HCT116 (cell line): ENCODE measurements at regions not wholly inside any gene's neighbourhood (a gene's known extent, or its start where the extent isn't known, plus 50 kb on each side); places are given as distances from the start of the nearest gene placed in this dataset.

ENCODE experiments used
- ATF3 ChIP-seq: IDR thresholded peaks from 2 replicates; pipeline ENCODE4 v1.6.1; 2012
- CTCF ChIP-seq, 3 experiments: fragments of 200-600 bp in 1 of 3; sonication (generic) in 1 of 3; IDR thresholded peaks in 2 of 3; conservative IDR thresholded peaks in 1 of 3; 2 replicates each; pipeline ENCODE4 v1.5.1; 2012 to 2017; ENCODE audit warnings: low read depth in 2 of 3, low read length in 2 of 3, antibody characterized with exemption in 1 of 3, borderline replicate concordance in 1 of 3, control low read depth in 1 of 3, mild to moderate bottlenecking in 1 of 3, mixed read lengths in 1 of 3, mixed run types in 1 of 3, moderate library complexity in 1 of 3; ENCODE audit not compliant: insufficient read depth in 1 of 3
- FOSL1 ChIP-seq: IDR thresholded peaks from 2 replicates; pipeline ENCODE4 v1.6.1; 2012; ENCODE audit warnings: low read depth
- MAX ChIP-seq: IDR thresholded peaks from 2 replicates; pipeline ENCODE4 v1.6.1; 2012
- POLR2A ChIP-seq: IDR thresholded peaks from 2 replicates; pipeline ENCODE4 v1.7.0; 2011; ENCODE audit warnings: borderline replicate concordance; ENCODE audit not compliant: insufficient read depth, insufficient read length; ENCODE audit errors: extremely low read depth
- SP1 ChIP-seq: IDR thresholded peaks from 2 replicates; pipeline ENCODE4 v1.6.1; 2012; ENCODE audit warnings: low read depth
- TCF7L2 ChIP-seq: IDR thresholded peaks from 2 replicates; pipeline ENCODE4 v1.7.0; 2011; ENCODE audit warnings: borderline replicate concordance, inconsistent platforms; ENCODE audit not compliant: insufficient read depth, insufficient read length; ENCODE audit errors: extremely low read depth
- ZBTB33 ChIP-seq: IDR thresholded peaks from 2 replicates; pipeline ENCODE4 v1.6.1; 2011; ENCODE audit warnings: mild to moderate bottlenecking, low read length, moderate library complexity; ENCODE audit not compliant: insufficient replicate concordance; ENCODE audit errors: extremely low read depth
- ZFX ChIP-seq: fragments of 450-650 bp; IDR thresholded peaks from 2 replicates; pipeline ENCODE4 v1.6.1; 2017
- ZNF274 ChIP-seq: fragments of 200-500 bp; sonication (Bioruptor generic); IDR thresholded peaks from 2 replicates; pipeline ENCODE4 v1.6.1; 2014; ENCODE audit warnings: mild to moderate bottlenecking, low read depth, low read length, inconsistent platforms

GRCh38 chr13:99666146-99666805 lies 165.0 kb downstream of the TM9SF2 start (continued):
- TF ChIP-seq SP1: no peak
- TF ChIP-seq MAX: no peak
- TF ChIP-seq CTCF (IDR thresholded peaks at IDR 0.05 in 2 of 3, conservative IDR thresholded peaks at IDR 0.05 in 1 of 3; ENCODE audit: borderline replicate concordance in 1 of 3, insufficient read depth in 1 of 3, low read depth in 2 of 3, low read length in 2 of 3): no peak
- TF ChIP-seq TCF7L2: no peak
- TF ChIP-seq FOSL1: no peak
- TF ChIP-seq POLR2A: no peak
- no peak for TF ChIP-seq ZFX
- TF ChIP-seq ATF3: no peak
- TF ChIP-seq ZNF274: no peak
- TF ChIP-seq ZBTB33: no peak
